ENCODE measurements at regions not wholly inside any gene's neighbourhood (a gene's known extent, or its start where the extent isn't known, plus 50 kb on each side); places are given as distances from the start of the nearest gene placed in this dataset.

GRCh38 chr1:240705579-240705978 lies 93.6 kb upstream of the GREM2 start:
- CTCF ChIA-PET: no interaction called here
- no peak overlapping the region for H3K4me3 Mint-ChIP-seq (ENCODE audit: low read depth, unreplicated experiment)

DNA sequence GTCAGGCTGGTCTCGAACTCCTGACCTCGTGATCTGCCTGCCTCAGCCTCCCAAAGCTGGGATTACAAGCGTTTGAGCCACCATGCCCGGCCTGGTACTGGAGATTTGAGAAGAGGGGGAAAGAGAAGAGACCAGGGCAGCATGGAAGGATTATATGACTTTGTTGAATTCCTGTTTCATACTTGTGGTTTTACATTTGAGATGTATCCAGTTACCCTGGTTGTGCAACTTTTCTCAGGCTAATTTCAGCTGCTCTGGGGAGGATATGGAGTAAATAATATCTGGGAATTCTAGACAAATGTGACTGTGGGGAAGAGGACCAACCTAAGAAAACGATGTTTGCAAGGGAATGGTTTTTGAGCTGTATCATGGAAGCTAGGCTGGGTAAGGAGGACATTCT lies 89.5 kb upstream of the GREM2 start:
- TF ChIP-seq, protein P1, sequence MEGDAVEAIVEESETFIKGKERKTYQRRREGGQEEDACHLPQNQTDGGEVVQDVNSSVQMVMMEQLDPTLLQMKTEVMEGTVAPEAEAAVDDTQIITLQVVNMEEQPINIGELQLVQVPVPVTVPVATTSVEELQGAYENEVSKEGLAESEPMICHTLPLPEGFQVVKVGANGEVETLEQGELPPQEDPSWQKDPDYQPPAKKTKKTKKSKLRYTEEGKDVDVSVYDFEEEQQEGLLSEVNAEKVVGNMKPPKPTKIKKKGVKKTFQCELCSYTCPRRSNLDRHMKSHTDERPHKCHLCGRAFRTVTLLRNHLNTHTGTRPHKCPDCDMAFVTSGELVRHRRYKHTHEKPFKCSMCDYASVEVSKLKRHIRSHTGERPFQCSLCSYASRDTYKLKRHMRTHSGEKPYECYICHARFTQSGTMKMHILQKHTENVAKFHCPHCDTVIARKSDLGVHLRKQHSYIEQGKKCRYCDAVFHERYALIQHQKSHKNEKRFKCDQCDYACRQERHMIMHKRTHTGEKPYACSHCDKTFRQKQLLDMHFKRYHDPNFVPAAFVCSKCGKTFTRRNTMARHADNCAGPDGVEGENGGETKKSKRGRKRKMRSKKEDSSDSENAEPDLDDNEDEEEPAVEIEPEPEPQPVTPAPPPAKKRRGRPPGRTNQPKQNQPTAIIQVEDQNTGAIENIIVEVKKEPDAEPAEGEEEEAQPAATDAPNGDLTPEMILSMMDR (IDR thresholded peaks at IDR 0.05; ENCODE audit: unreplicated experiment): no peak
- Mint-ChIP-seq H3K4me3 (ENCODE audit: low read depth, unreplicated experiment) (no peak overlapping the region), H3K27me3 (ENCODE audit: unreplicated experiment) (peaks cover 14% of the 10 kb centered on the region), H3K36me3 (ENCODE audit: insufficient read depth, unreplicated experiment) (no peaks in the 10 kb centered on the region), H3K9me3 (ENCODE audit: low read depth, unreplicated experiment) (no peaks in the 10 kb centered on the region), H3K4me1 (ENCODE audit: low read depth, unreplicated experiment) (no peaks in the 10 kb centered on the region), H3K27ac (ENCODE audit: unreplicated experiment) (no peak overlapping the region)
- BruUV-seq (replicated peaks): no TSS peak
- DNase-seq: no peak
- CTCF ChIA-PET: no interaction called here
- intact Hi-C loops (cut with micrococcal nuclease; ENCODE audit: unreplicated experiment): no loop called here

More at GRCh38 chr1:240705579-240705978, 93.6 kb upstream of the GREM2 start:
- H3K27ac Mint-ChIP-seq (ENCODE audit: unreplicated experiment): no peak overlapping the region
- BruUV-seq (replicated peaks): no TSS peak
- H3K36me3 Mint-ChIP-seq (ENCODE audit: insufficient read depth, unreplicated experiment): no peaks in the 10 kb centered on the region
- peaks cover 48% of the 10 kb centered on the region for H3K27me3 Mint-ChIP-seq (ENCODE audit: unreplicated experiment)
- TF ChIP-seq, protein P1 (IDR thresholded peaks at IDR 0.05; ENCODE audit: unreplicated experiment): no peak
- intact Hi-C loops (cut with micrococcal nuclease; ENCODE audit: unreplicated experiment): no loop called here
- DNase-seq: no peak
- H3K4me1 Mint-ChIP-seq (ENCODE audit: low read depth, unreplicated experiment): no peaks in the 10 kb centered on the region
- H3K9me3 Mint-ChIP-seq (ENCODE audit: low read depth, unreplicated experiment): no peaks in the 10 kb centered on the region

DNA sequence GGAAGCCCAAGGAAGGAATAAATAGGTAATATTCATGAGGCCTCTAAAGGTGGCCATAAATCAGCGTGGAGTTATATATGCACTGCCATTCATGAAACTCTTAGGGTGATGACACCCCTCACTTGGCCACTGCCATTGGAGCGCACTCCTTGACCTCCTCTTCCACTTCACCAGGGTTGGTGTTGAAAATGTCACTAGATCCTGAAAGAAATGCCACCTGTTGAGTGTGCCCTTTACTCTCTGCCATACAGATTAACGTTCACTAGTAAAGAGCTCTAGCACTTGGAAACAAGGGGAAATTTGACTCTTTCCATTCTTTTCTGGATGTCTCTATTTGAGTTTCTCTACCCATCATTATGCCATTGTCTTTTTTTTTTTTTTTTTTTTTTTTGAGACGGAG lies 83.5 kb upstream of the GREM2 start:
- H3K27ac Mint-ChIP-seq (ENCODE audit: unreplicated experiment): no peak overlapping the region
- H3K4me1 Mint-ChIP-seq (ENCODE audit: low read depth, unreplicated experiment): no peaks in the 10 kb centered on the region
- H3K9me3 Mint-ChIP-seq (ENCODE audit: low read depth, unreplicated experiment): no peaks in the 10 kb centered on the region
- intact Hi-C loops (cut with micrococcal nuclease; ENCODE audit: unreplicated experiment): no loop called here
- H3K4me3 Mint-ChIP-seq (ENCODE audit: low read depth, unreplicated experiment): no peak overlapping the region
- no peak for DNase-seq
- CTCF ChIA-PET: no interaction called here
- H3K36me3 Mint-ChIP-seq (ENCODE audit: insufficient read depth, unreplicated experiment): no peaks in the 10 kb centered on the region
- no TSS peak for BruUV-seq (replicated peaks)
- TF ChIP-seq, protein P1 (IDR thresholded peaks at IDR 0.05; ENCODE audit: unreplicated experiment): no peak
- H3K27me3 Mint-ChIP-seq (ENCODE audit: unreplicated experiment): no peaks in the 10 kb centered on the region

- no peak overlapping the region for H3K27ac Mint-ChIP-seq (ENCODE audit: unreplicated experiment)
- CTCF ChIA-PET: interaction anchor here (3.2 kb wide), 1 partner anchor 239 kb away, joined by 10 read pairs; no protein-coding TSS in a partner anchor
- DNase-seq: no peak
- H3K4me1 Mint-ChIP-seq (ENCODE audit: low read depth, unreplicated experiment): no peaks in the 10 kb centered on the region
- TF ChIP-seq, protein P1 (IDR thresholded peaks at IDR 0.05; ENCODE audit: unreplicated experiment): no peak
- no peaks in the 10 kb centered on the region for H3K27me3 Mint-ChIP-seq (ENCODE audit: unreplicated experiment)
- H3K36me3 Mint-ChIP-seq (ENCODE audit: insufficient read depth, unreplicated experiment): no peaks in the 10 kb centered on the region
- no peak overlapping the region for H3K4me3 Mint-ChIP-seq (ENCODE audit: low read depth, unreplicated experiment)
- H3K9me3 Mint-ChIP-seq (ENCODE audit: low read depth, unreplicated experiment): no peaks in the 10 kb centered on the region
- intact Hi-C loops (cut with micrococcal nuclease; ENCODE audit: unreplicated experiment): loop anchor here (2.0 to 5.0 kb wide), 3 partner anchors 82 to 667 kb away; partner anchors contain the start of gene GREM2
- BruUV-seq (replicated peaks): no TSS peak
Observed at GRCh38 chr1:240693844-240694243, 81.9 kb upstream of the GREM2 start.
